K562 (cell line): ENCODE measurements at regions not wholly inside any gene's neighbourhood (a gene's known extent, or its start where the extent isn't known, plus 50 kb on each side); places are given as distances from the start of the nearest gene placed in this dataset.
A peak's percentile ranks its signal among the peaks of the same experiment; 100 is the strongest.

Experiments
- ATAC-seq: fragments of 200-7000 bp; cut with Tn5 transposase; 3 replicates; pipeline ENCODE4 v1.9.1; 2020; ENCODE audit warnings: moderate library complexity
- BruUV-seq: library from RNA; stranded (reverse); fragments of 400-500 nt; replicated peaks from 2 replicates; lab custom pipeline; 2021; lab: Mats Ljungman, UMichigan
- CTCF ChIA-PET: fragments of 300-600 bp; formaldehyde crosslinking; extraction: SDS; loops from one replicate; lab custom pipeline; 2021; ENCODE audit warnings: low intra/inter-chr PET ratio; lab: Yijun Ruan, JAX
- POLR2A ChIA-PET: fragments of 300-600, 350-650 bp; sonication (Branson Sonifier 250); formaldehyde crosslinking; extraction: SDS; loops from one replicate; lab custom pipeline; 2021; ENCODE audit warnings: antibody characterized with exemption, inconsistent platforms; lab: Yijun Ruan, JAX
- DNase-seq, 4 experiments: peaks; one replicate each; pipeline versions ENCODE4 v3.0.0 to v3.0.0-alpha.2; 2011 to 2018; ENCODE audit warnings: low spot score in 3 of 4, mixed read lengths in 3 of 4; ENCODE audit errors: extremely low read depth in 1 of 4
- FAIRE-seq: peaks from 2 replicates; lab custom pipeline; 2011; peaks lifted over from hg19 to GRCh38; lab: Jason Lieb, UNC
- H2AFZ ChIP-seq: 2 replicates; pipeline ENCODE4 v1.6.0; 2011; ENCODE audit warnings: low read depth, low read length, control low read depth, inconsistent platforms
- H3K27ac ChIP-seq: fragments of 200-600 bp; 3 replicates; pipeline ENCODE4 v1.8.0; 2011; ENCODE audit warnings: low read depth, mild to moderate bottlenecking, control low read depth, inconsistent platforms, low read length, moderate library complexity, mixed read lengths; ENCODE audit errors: extremely low read depth
- H3K27me3 ChIP-seq, 2 experiments: fragments of 300-600 bp in 1 of 2; 2 replicates in 1 of 2; 3 replicates in 1 of 2; pipeline versions ENCODE4 v1.6.0 to v1.8.0; 2011; ENCODE audit warnings: inconsistent platforms in 2 of 2, low read length in 2 of 2, mild to moderate bottlenecking in 1 of 2, mixed read lengths in 1 of 2, moderate library complexity in 1 of 2; ENCODE audit not compliant: control insufficient read depth in 2 of 2, insufficient read depth in 2 of 2
- H3K36me3 ChIP-seq: fragments of 300-600 bp; 3 replicates; pipeline ENCODE4 v1.8.0; 2011; ENCODE audit warnings: mild to moderate bottlenecking, low read length, inconsistent platforms; ENCODE audit not compliant: control insufficient read depth, insufficient read depth
- H3K4me1 ChIP-seq, 2 experiments: fragments of 200-600 bp in 1 of 2; replicated peaks in 1 of 2; 2 replicates in 1 of 2; 3 replicates in 1 of 2; pipeline versions ENCODE4 v1.5.1 to v1.8.0; 2011; ENCODE audit warnings: inconsistent platforms in 2 of 2, low read length in 2 of 2, mild to moderate bottlenecking in 1 of 2, mixed read lengths in 1 of 2, moderate library complexity in 1 of 2; ENCODE audit not compliant: control insufficient read depth in 2 of 2, insufficient read depth in 2 of 2
- H3K4me2 ChIP-seq: 2 replicates; pipeline ENCODE4 v1.6.1; 2011; ENCODE audit warnings: low read length, control low read depth, inconsistent platforms, mixed read lengths; ENCODE audit not compliant: insufficient read depth
- H3K4me3 ChIP-seq: fragments of 200-600 bp; sonication (generic), shearing (Covaris generic); 2 replicates; pipeline ENCODE4 v1.5.1; 2016; ENCODE audit warnings: control low read depth, inconsistent platforms
- H3K79me2 ChIP-seq: fragments of 200-600 bp; 3 replicates; pipeline ENCODE4 v1.8.0; 2011; ENCODE audit warnings: low read length, inconsistent platforms; ENCODE audit not compliant: control insufficient read depth, insufficient read depth
- H3K9ac ChIP-seq, 2 experiments: 2 replicates each; pipeline versions ENCODE4 v1.6.0 to v1.6.1; 2011; ENCODE audit warnings: low read depth in 2 of 2, low read length in 2 of 2, control low read depth in 1 of 2, inconsistent platforms in 1 of 2, mild to moderate bottlenecking in 1 of 2, mixed read lengths in 1 of 2; ENCODE audit not compliant: insufficient read depth in 1 of 2
- H3K9me1 ChIP-seq: one replicate; pipeline ENCODE4 v1.6.0; 2011; ENCODE audit warnings: inconsistent platforms, mild to moderate bottlenecking, low read length, moderate library complexity; ENCODE audit not compliant: control insufficient read depth, insufficient read depth
- H3K9me3 ChIP-seq: replicated peaks from 2 replicates; pipeline ENCODE4 v1.5.1; 2011; ENCODE audit warnings: low read depth, low read length, inconsistent platforms; ENCODE audit not compliant: control insufficient read depth, insufficient read depth
- H4K20me1 ChIP-seq: replicated peaks from 2 replicates; pipeline ENCODE4 v1.6.1; 2011; ENCODE audit warnings: low read length, inconsistent platforms, mixed read lengths; ENCODE audit not compliant: control insufficient read depth, insufficient read depth
- CLOCK ChIP-seq: fragments of 250-450 bp; sonication (Bioruptor Pico); IDR thresholded peaks from 2 replicates; pipeline ENCODE4 v1.4.0; 2020; ENCODE audit warnings: mild to moderate bottlenecking, moderate library complexity, borderline replicate concordance
- ETV6 ChIP-seq, 3 experiments: fragments of 150-350 bp in 1 of 3; sonication (generic) in 1 of 3; formaldehyde crosslinking in 1 of 3; IDR thresholded peaks; 2 replicates each; pipeline versions ENCODE4 v1.6.1 to v1.8.0; 2014 to 2022; ENCODE audit warnings: borderline replicate concordance in 2 of 3, low read depth in 2 of 3, antibody characterized with exemption in 1 of 3, low read length in 1 of 3, mild to moderate bottlenecking in 1 of 3, missing genetic modification reagents in 1 of 3
- GTF2F1 ChIP-seq: IDR thresholded peaks from 2 replicates; pipeline ENCODE4 v1.6.1; 2011; ENCODE audit warnings: low read depth, low read length, improper control_type of control experiment
- NELFE ChIP-seq: IDR thresholded peaks from 2 replicates; pipeline ENCODE4 v1.6.1; 2011; ENCODE audit warnings: mild to moderate bottlenecking; ENCODE audit not compliant: insufficient read depth, insufficient read length
- RAD21 ChIP-seq, 2 experiments: fragments of 250-450 bp in 1 of 2; fragments of 450-650 bp in 1 of 2; sonication (Bioruptor Pico) in 1 of 2; formaldehyde crosslinking in 1 of 2; IDR thresholded peaks in 1 of 2; conservative IDR thresholded peaks in 1 of 2; 2 replicates each; pipeline versions ENCODE4 v1.4.0 to v1.8.0; 2020 to 2022; ENCODE audit warnings: mild to moderate bottlenecking in 2 of 2, moderate library complexity in 1 of 2
- WGBS: fragments of 100-300 bp; shearing (Covaris generic); methylation state at CpG from one replicate; pipeline ENCODE4 v1.1.6; 2016; ENCODE audit warnings: low coverage, mixed read lengths; ENCODE audit not compliant: insufficient coverage; ENCODE audit errors: missing lambda C conversion rate; 5-methylcytosine and 5-hydroxymethylcytosine counted together
- in situ Hi-C: fragments of 300-500 bp; cut with MboI; formaldehyde crosslinking; loops from 4 replicates; pipeline ENCODE4 v1.15.0; 2018; ENCODE audit warnings: inconsistent platforms, mixed read lengths
- intact Hi-C: fragments of 100-400 bp; cut with micrococcal nuclease; formaldehyde crosslinking; loops from 2 replicates; pipeline ENCODE4 v1.14.2; 2022
- TF ChIP-seq, protein P1 (sequence below), 3 experiments: IDR thresholded peaks in 2 of 3; conservative IDR thresholded peaks in 1 of 3; 2 replicates each; pipeline ENCODE4 v1.5.1; 2011 to 2012; ENCODE audit warnings: low read length in 3 of 3, mild to moderate bottlenecking in 3 of 3, control low read depth in 2 of 3, improper control_type of control experiment in 1 of 3, inconsistent platforms in 1 of 3, low read depth in 1 of 3, mixed read lengths in 1 of 3, moderate library complexity in 1 of 3; ENCODE audit not compliant: insufficient read depth in 2 of 3
- TF ChIP-seq, protein P2 (sequence below): fragments of 450-650 bp; IDR thresholded peaks from 2 replicates; pipeline ENCODE4 v1.6.1; 2016; ENCODE audit warnings: low read depth

DNA sequence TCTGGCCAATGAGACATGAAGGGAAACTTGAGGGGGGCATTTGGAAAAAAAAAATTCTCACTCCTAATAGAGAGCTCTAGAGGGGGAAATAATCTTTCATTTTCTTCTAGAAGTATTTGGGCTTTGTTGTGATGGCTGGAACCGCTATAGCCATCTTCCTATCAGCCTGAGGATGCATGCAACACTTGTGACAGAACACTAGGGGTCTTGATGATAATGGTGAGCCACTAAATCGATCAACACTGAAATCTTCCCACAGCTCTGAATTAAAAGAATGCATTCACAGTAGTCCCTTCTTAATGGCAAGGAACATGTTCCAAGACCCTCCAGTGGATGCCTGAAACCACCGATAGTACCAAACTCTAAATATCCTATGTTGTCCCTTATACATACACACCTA is 325.3 kb downstream of the LNPK start:
- in situ Hi-C loops: no loop called here
- no peak for TF ChIP-seq GTF2F1
- TF ChIP-seq, protein P1, sequence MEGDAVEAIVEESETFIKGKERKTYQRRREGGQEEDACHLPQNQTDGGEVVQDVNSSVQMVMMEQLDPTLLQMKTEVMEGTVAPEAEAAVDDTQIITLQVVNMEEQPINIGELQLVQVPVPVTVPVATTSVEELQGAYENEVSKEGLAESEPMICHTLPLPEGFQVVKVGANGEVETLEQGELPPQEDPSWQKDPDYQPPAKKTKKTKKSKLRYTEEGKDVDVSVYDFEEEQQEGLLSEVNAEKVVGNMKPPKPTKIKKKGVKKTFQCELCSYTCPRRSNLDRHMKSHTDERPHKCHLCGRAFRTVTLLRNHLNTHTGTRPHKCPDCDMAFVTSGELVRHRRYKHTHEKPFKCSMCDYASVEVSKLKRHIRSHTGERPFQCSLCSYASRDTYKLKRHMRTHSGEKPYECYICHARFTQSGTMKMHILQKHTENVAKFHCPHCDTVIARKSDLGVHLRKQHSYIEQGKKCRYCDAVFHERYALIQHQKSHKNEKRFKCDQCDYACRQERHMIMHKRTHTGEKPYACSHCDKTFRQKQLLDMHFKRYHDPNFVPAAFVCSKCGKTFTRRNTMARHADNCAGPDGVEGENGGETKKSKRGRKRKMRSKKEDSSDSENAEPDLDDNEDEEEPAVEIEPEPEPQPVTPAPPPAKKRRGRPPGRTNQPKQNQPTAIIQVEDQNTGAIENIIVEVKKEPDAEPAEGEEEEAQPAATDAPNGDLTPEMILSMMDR (IDR thresholded peaks at IDR 0.05 in 2 of 3, conservative IDR thresholded peaks at IDR 0.05 in 1 of 3; ENCODE audit: insufficient read depth in 2 of 3, low read depth in 1 of 3, low read length in 3 of 3): 0 out of 6 replicates have a peak, but pooled peaks of 1 of the 3 experiments have one; percentile 5
- TF ChIP-seq NELFE: no peak
- no peak for TF ChIP-seq CLOCK
- TF ChIP-seq RAD21 (CRISPR knock-in tag; conservative IDR thresholded peaks at IDR 0.05 in 1 of 2, IDR thresholded peaks at IDR 0.05 in 1 of 2): 0 out of 4 replicates have a peak, but pooled peaks of 1 of the 2 experiments have one; percentile 14
- no peak for TF ChIP-seq ETV6 (IDR thresholded peaks at IDR 0.05; ENCODE audit: borderline replicate concordance in 1 of 2, low read depth in 2 of 2, low read length in 1 of 2)
- TF ChIP-seq ETV6 (CRISPR knock-in tag; IDR thresholded peaks at IDR 0.05; ENCODE audit: borderline replicate concordance): no peak
- TF ChIP-seq, protein P2, sequence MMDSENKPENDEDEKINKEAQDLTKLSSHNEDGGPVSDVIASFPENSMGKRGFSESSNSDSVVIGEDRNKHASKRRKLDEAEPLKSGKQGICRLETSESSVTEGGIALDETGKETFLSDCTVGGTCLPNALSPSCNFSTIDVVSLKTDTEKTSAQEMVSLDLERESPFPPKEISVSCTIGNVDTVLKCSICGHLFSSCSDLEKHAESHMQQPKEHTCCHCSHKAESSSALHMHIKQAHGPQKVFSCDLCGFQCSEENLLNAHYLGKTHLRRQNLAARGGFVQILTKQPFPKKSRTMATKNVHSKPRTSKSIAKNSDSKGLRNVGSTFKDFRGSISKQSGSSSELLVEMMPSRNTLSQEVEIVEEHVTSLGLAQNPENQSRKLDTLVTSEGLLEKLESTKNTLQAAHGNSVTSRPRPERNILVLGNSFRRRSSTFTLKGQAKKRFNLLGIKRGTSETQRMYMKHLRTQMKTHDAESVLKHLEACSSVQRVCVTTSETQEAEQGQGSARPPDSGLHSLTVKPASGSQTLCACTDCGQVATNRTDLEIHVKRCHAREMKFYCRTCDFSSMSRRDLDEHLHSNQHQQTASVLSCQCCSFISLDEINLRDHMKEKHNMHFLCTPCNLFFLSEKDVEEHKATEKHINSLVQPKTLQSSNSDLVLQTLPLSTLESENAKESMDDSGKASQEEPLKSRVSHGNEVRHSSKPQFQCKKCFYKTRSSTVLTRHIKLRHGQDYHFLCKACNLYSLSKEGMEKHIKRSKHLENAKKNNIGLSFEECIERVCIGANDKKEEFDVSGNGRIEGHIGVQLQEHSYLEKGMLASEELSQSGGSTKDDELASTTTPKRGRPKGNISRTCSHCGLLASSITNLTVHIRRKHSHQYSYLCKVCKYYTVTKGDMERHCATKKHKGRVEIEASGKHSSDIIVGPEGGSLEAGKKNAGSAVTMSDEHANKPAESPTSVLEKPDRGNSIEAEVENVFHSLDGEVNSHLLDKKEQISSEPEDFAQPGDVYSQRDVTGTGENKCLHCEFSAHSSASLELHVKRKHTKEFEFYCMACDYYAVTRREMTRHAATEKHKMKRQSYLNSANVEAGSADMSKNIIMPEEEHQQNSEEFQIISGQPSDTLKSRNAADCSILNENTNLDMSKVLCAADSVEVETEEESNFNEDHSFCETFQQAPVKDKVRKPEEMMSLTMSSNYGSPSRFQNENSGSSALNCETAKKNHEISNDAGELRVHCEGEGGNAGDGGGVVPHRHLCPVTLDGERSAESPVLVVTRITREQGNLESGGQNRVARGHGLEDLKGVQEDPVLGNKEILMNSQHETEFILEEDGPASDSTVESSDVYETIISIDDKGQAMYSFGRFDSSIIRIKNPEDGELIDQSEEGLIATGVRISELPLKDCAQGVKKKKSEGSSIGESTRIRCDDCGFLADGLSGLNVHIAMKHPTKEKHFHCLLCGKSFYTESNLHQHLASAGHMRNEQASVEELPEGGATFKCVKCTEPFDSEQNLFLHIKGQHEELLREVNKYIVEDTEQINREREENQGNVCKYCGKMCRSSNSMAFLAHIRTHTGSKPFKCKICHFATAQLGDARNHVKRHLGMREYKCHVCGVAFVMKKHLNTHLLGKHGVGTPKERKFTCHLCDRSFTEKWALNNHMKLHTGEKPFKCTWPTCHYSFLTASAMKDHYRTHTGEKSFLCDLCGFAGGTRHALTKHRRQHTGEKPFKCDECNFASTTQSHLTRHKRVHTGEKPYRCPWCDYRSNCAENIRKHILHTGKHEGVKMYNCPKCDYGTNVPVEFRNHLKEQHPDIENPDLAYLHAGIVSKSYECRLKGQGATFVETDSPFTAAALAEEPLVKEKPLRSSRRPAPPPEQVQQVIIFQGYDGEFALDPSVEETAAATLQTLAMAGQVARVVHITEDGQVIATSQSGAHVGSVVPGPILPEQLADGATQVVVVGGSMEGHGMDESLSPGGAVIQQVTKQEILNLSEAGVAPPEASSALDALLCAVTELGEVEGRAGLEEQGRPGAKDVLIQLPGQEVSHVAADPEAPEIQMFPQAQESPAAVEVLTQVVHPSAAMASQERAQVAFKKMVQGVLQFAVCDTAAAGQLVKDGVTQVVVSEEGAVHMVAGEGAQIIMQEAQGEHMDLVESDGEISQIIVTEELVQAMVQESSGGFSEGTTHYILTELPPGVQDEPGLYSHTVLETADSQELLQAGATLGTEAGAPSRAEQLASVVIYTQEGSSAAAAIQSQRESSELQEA: no peak

More for the DNA sequence above, 325.3 kb downstream of the LNPK start:
- ChIA-PET CTCF (no interaction called here), POLR2A (interaction anchor here (1.2 kb wide), 1 partner anchor 419 kb away, joined by 4 read pairs; no protein-coding TSS in a partner anchor)
- Histone ChIP-seq H4K20me1 (no peaks in the 10 kb centered on the region), H3K9me3 (no peaks in the 10 kb centered on the region), H3K4me1 (no peaks in the 10 kb centered on the region), H2AFZ (no peak overlapping the region), H3K27me3 (no peaks in the 10 kb centered on the region; a peak in 1 of 5 replicates), H3K9me1 (no peaks in the 10 kb centered on the region), H3K4me2 (no peak overlapping the region), H3K9ac (no peak overlapping the region), H3K79me2 (no peaks in the 10 kb centered on the region), H3K36me3 (no peaks in the 10 kb centered on the region), H3K4me3 (no peak overlapping the region), H3K27ac (no peak overlapping the region)
- no TSS peak for BruUV-seq
- DNase-seq: peak in 1 of 4 experiments; percentile 15
- FAIRE-seq: no peak
- intact Hi-C loops: no loop called here
- 2% methylated on average over 3 of the region's 3 CpGs for WGBS
- peak; percentile 49; the same call in 1 of the 3 replicates for ATAC-seq
